ENCODE measurements at regions not wholly inside any gene's neighbourhood (a gene's known extent, or its start where the extent isn't known, plus 50 kb on each side); places are given as distances from the start of the nearest gene placed in this dataset.

GRCh38 chr12:75884465-75884985 lies 147.1 kb downstream of the PHLDA1 start:
- H3K36me3 ChIP-seq (ENCODE audit: control insufficient read depth in 2 of 3, insufficient read depth in 3 of 3, low read length in 3 of 3) = no peaks in the 10 kb centered on the region
- no peak overlapping the region for H3K27ac ChIP-seq (ENCODE audit: low read depth in 2 of 2, low read length in 2 of 2)
- no peak for DNase-seq
- no peak for FAIRE-seq
- no peak overlapping the region for H3K9ac ChIP-seq (ENCODE audit: low read length in 3 of 3)
- H3K9me3 ChIP-seq (ENCODE audit: control insufficient read depth in 2 of 3, insufficient read depth in 1 of 3, low read length in 3 of 3) = no peaks in the 10 kb centered on the region
- no peaks in the 10 kb centered on the region for H3K27me3 ChIP-seq (ENCODE audit: control insufficient read depth, insufficient read depth, low read length)
- intact Hi-C loops (cut with DNase I) = no loop called here
- no peak for TF ChIP-seq CTCF (IDR thresholded peaks at IDR 0.05; ENCODE audit: borderline replicate concordance, extremely low read depth, insufficient read depth)
- no peak overlapping the region for H3K4me3 ChIP-seq (ENCODE audit: low read length in 3 of 3)
- H3K4me1 ChIP-seq (ENCODE audit: control insufficient read depth in 2 of 3, insufficient read depth in 2 of 3, low read depth in 1 of 3, low read length in 3 of 3) = no peaks in the 10 kb centered on the region

DNA sequence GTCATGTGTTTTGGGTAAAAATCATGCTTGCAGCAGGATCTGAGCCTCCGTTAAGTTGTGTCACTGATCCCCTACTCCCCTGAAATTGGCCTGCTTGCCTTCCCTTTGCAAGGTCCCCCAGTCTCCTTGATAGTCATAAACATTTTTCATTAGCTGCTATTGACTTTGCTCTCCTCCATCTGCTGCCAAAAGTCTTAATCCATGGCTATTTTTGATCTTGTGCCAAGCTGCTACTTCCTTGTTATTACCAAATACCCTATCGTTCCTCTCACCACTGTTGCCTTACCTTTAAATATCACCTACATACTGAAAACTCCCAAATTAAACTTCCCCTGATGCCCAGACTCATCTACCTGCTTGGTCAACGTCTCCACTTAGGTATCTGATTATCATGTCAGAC lies 148.3 kb downstream of the PHLDA1 start:
- no peak overlapping the region for H3K9ac ChIP-seq (ENCODE audit: low read length in 3 of 3)
- H3K27ac ChIP-seq (ENCODE audit: low read depth in 2 of 2, low read length in 2 of 2) = no peak overlapping the region
- no peak for TF ChIP-seq CTCF (IDR thresholded peaks at IDR 0.05; ENCODE audit: borderline replicate concordance, extremely low read depth, insufficient read depth)
- H3K9me3 ChIP-seq (ENCODE audit: control insufficient read depth in 2 of 3, insufficient read depth in 1 of 3, low read length in 3 of 3) = no peaks in the 10 kb centered on the region
- DNase-seq (no peak), FAIRE-seq (no peak)
- intact Hi-C loops (cut with DNase I) = no loop called here
- H3K36me3 ChIP-seq (ENCODE audit: control insufficient read depth in 2 of 3, insufficient read depth in 3 of 3, low read length in 3 of 3) = no peaks in the 10 kb centered on the region
- H3K4me1 ChIP-seq (ENCODE audit: control insufficient read depth in 2 of 3, insufficient read depth in 2 of 3, low read depth in 1 of 3, low read length in 3 of 3) = no peaks in the 10 kb centered on the region
- no peaks in the 10 kb centered on the region for H3K27me3 ChIP-seq (ENCODE audit: control insufficient read depth, insufficient read depth, low read length)
- H3K4me3 ChIP-seq (ENCODE audit: low read length in 3 of 3) = no peak overlapping the region

DNA sequence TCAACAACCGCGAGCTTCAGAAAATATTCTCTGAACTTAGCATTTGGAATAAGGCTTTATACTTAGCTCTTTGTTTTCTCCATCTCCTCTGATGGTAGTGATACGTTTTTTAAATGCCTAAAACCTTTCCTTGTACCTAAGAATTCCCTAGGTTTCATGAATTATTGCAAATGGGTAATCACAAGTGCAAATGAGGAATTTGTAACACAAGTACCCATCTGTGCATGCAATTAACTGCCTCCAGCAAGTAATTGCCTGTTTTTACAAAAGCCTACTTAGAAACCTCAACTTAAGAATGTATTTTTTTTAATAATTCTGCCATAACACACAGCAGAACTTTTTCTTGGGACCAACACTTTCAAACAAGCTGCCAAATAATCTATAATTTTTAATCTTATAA lies 149.2 kb downstream of the PHLDA1 start:
- no peak for FAIRE-seq
- Histone ChIP-seq H3K4me1 (ENCODE audit: control insufficient read depth in 2 of 3, insufficient read depth in 2 of 3, low read depth in 1 of 3, low read length in 3 of 3) (peaks cover 0 to under 1% (median 0%) of the 10 kb centered on the region in 3 donors), H3K27me3 (ENCODE audit: control insufficient read depth, insufficient read depth, low read length) (no peaks in the 10 kb centered on the region), H3K27ac (ENCODE audit: low read depth in 2 of 2, low read length in 2 of 2) (no peak overlapping the region), H3K9ac (ENCODE audit: low read length in 3 of 3) (no peak overlapping the region), H3K4me3 (ENCODE audit: low read length in 3 of 3) (no peak overlapping the region), H3K9me3 (ENCODE audit: control insufficient read depth in 2 of 3, insufficient read depth in 1 of 3, low read length in 3 of 3) (no peaks in the 10 kb centered on the region), H3K36me3 (ENCODE audit: control insufficient read depth in 2 of 3, insufficient read depth in 3 of 3, low read length in 3 of 3) (no peaks in the 10 kb centered on the region)
- intact Hi-C loops (cut with DNase I) = no loop called here
- peak in 1 of 5 donors; percentile 12 for DNase-seq
- TF ChIP-seq CTCF (IDR thresholded peaks at IDR 0.05; ENCODE audit: borderline replicate concordance, extremely low read depth, insufficient read depth) = no peak

DNA sequence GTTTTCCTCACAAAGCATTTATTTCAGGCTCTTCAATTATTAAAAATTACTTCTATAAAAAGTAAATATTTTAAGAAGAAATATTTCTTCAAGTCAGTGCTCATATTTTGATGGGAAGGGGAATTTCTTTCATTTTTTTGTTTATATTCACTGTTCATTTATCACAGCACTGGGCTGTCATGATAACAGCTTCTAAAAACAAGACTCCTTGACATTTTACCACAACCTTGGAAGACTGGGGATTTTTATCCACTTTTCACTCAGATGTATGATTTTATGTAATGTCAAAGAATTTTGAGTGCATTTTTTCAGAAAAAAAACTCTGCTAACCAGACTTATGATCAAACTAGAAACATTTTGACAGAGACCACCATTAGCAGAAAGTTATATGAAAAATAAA lies 149.7 kb downstream of the PHLDA1 start:
- H3K4me3 ChIP-seq (ENCODE audit: low read length in 3 of 3) = no peak overlapping the region
- FAIRE-seq (no peak), DNase-seq (no peak)
- no peak overlapping the region for H3K9ac ChIP-seq (ENCODE audit: low read length in 3 of 3)
- intact Hi-C loops (cut with DNase I) = no loop called here
- H3K27me3 ChIP-seq (ENCODE audit: control insufficient read depth, insufficient read depth, low read length) = no peaks in the 10 kb centered on the region
- TF ChIP-seq CTCF (IDR thresholded peaks at IDR 0.05; ENCODE audit: borderline replicate concordance, extremely low read depth, insufficient read depth) = no peak
- H3K4me1 ChIP-seq (ENCODE audit: control insufficient read depth in 2 of 3, insufficient read depth in 2 of 3, low read depth in 1 of 3, low read length in 3 of 3) = peaks cover 2 to 5% (median 2%) of the 10 kb centered on the region in 3 donors
- no peaks in the 10 kb centered on the region for H3K36me3 ChIP-seq (ENCODE audit: control insufficient read depth in 2 of 3, insufficient read depth in 3 of 3, low read length in 3 of 3)
- H3K9me3 ChIP-seq (ENCODE audit: control insufficient read depth in 2 of 3, insufficient read depth in 1 of 3, low read length in 3 of 3) = no peaks in the 10 kb centered on the region
- no peak overlapping the region for H3K27ac ChIP-seq (ENCODE audit: low read depth in 2 of 2, low read length in 2 of 2)

Measured in kidney (tissue), 13 donors.